ENCODE measurements at regions not wholly inside any gene's neighbourhood (a gene's known extent, or its start where the extent isn't known, plus 50 kb on each side); places are given as distances from the start of the nearest gene placed in this dataset.

DNA sequence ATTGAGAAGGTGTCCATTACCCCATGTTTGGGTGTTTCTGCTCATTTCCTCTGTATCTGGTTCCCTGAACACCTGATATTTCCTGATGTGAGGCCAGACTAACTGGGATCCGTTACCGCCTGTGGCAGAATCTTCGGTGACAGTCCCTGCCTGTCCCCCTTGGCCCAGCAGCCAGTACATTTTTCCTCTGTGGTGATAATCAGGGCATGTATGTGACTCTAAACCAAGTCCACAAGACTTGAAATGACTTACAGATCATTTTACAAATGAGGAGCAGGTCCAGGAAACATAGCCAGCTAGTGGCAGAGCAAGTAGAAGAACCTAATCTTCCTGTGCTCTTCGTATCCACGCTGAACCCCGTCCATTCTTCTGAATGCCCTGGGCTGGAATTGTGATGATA lies 143.5 kb upstream of the IPO9 start:
- DNase-seq: no peak
- Histone ChIP-seq H3K9me3 (no peaks in the 10 kb centered on the region), H3K36me3 (no peaks in the 10 kb centered on the region), H3K27me3 (no peaks in the 10 kb centered on the region), H3K4me1 (peaks cover 0 to 9% (median 0%) of the 10 kb centered on the region in 4 donors), H3K4me3 (no peak overlapping the region), H3K27ac (no peak overlapping the region)
- TF ChIP-seq, protein P1, sequence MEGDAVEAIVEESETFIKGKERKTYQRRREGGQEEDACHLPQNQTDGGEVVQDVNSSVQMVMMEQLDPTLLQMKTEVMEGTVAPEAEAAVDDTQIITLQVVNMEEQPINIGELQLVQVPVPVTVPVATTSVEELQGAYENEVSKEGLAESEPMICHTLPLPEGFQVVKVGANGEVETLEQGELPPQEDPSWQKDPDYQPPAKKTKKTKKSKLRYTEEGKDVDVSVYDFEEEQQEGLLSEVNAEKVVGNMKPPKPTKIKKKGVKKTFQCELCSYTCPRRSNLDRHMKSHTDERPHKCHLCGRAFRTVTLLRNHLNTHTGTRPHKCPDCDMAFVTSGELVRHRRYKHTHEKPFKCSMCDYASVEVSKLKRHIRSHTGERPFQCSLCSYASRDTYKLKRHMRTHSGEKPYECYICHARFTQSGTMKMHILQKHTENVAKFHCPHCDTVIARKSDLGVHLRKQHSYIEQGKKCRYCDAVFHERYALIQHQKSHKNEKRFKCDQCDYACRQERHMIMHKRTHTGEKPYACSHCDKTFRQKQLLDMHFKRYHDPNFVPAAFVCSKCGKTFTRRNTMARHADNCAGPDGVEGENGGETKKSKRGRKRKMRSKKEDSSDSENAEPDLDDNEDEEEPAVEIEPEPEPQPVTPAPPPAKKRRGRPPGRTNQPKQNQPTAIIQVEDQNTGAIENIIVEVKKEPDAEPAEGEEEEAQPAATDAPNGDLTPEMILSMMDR (IDR thresholded peaks at IDR 0.05): no peak
- no peak for TF ChIP-seq POLR2A (IDR thresholded peaks at IDR 0.05)
- intact Hi-C loops (cut with DNase I): no loop called here
- 79% methylated on average over 6 of the region's 6 CpGs for whole genome bisulfite sequencing (ENCODE audit: insufficient coverage, low coverage, low lambda C conversion rate, missing lambda C conversion rate)
- no peak for ATAC-seq

DNA sequence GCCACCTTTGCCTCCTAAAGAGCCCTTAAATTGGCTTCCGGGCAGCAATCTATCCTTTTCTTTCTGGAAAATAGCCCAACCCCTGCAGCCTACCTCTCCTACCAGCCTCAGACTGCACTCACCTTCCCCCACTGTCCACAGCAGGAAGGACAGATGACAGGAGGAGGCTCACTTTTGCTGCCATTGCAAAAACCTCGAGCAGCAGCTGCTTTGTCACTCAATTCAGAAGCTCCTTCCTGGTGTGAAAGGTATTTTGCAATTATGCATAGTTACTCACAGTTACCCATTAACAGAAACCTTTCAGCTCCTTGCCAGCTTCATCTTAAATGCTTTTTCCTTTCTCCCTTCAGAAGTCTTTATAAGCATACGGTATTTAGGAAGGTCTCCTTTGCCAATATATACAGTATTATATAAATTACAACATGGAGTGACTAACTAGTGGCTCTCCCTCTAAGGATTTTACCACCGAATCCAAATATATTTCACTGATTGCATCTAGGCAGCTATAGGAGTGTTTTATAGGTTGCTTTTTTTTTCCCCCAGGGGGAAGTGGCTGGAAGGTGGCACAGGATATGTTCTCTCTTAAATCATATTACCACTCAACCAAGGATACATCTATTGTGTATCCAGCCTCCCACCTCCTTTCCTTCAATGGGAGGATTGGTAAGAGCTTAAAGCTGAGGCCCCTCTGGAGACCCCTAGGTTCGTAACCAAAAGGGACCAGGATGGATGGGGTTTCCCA lies 142.1 kb upstream of the IPO9 start:
- 36% methylated on average over 5 of the region's 5 CpGs for WGBS (ENCODE audit: insufficient coverage, low coverage, low lambda C conversion rate, missing lambda C conversion rate)
- DNase-seq (no peak), ATAC-seq (peak; percentile 55 to 97 (median 62))
- Histone ChIP-seq H3K4me1 (peaks cover 0 to 9% (median 0%) of the 10 kb centered on the region in 4 donors), H3K9me3 (no peaks in the 10 kb centered on the region), H3K36me3 (no peaks in the 10 kb centered on the region), H3K4me3 (no peak overlapping the region), H3K27ac (no peak overlapping the region), H3K27me3 (no peaks in the 10 kb centered on the region)
- intact Hi-C loops (cut with DNase I): no loop called here
- TF ChIP-seq, protein P1 (IDR thresholded peaks at IDR 0.05): no peak
- TF ChIP-seq POLR2A (IDR thresholded peaks at IDR 0.05): no peak

DNA sequence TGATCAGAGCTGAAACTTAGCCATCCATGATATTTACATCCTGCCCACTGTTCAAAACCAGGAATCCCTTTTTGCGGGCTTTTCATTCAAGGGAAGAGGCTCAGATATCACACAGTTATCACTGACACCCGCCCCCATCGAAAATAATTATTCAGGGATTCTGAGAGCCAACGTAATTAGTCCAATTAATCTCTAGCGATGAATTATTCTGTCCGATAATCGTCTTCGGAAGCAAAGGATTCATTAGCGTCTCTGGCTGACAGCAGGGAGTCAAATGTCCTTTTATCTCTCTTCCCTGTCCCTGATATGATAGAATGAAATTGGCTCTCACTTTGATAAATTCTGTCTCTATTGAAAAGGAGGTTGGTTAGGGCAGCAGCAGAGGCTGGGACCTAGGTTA lies 140.4 kb upstream of the IPO9 start:
- no peak overlapping the region for H3K4me3 ChIP-seq
- intact Hi-C loops (cut with DNase I): no loop called here
- ATAC-seq (no peak), DNase-seq (no peak)
- TF ChIP-seq, protein P1 (IDR thresholded peaks at IDR 0.05): no peak
- no peak for TF ChIP-seq POLR2A (IDR thresholded peaks at IDR 0.05)
- no peaks in the 10 kb centered on the region for H3K9me3 ChIP-seq
- H3K27ac ChIP-seq: no peak overlapping the region
- H3K36me3 ChIP-seq: no peaks in the 10 kb centered on the region
- peaks cover 0 to 9% (median 0%) of the 10 kb centered on the region in 4 donors for H3K4me1 ChIP-seq
- H3K27me3 ChIP-seq: no peaks in the 10 kb centered on the region
- 92% methylated on average over 9 of the region's 9 CpGs for WGBS (ENCODE audit: insufficient coverage, low coverage, low lambda C conversion rate, missing lambda C conversion rate)

DNA sequence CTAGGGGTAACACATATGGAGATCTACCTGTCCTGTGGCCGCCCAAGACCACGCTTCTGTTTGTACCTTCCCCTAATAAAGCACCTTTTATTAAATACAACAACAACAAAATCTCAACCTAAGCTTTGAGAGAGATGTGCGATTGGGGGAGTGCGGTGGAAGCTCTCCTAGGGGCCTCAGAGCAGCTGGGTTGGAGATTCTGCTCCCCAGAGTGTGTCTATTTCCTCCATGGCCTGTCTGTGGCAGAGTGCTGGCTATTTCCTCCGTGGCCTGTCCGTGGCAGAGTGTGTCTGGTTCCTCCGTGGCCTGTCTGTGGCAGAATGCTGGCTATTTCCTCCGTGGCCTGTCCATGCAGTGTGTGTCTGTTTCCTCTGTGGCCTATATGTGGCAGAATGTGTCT lies 139.3 kb upstream of the IPO9 start:
- peaks cover 0 to 9% (median 0%) of the 10 kb centered on the region in 4 donors for H3K4me1 ChIP-seq
- no peaks in the 10 kb centered on the region for H3K36me3 ChIP-seq
- intact Hi-C loops (cut with DNase I): no loop called here
- no peak overlapping the region for H3K4me3 ChIP-seq
- TF ChIP-seq POLR2A (IDR thresholded peaks at IDR 0.05): no peak
- TF ChIP-seq, protein P1 (IDR thresholded peaks at IDR 0.05): no peak
- 96% methylated on average over 4 of the region's 8 CpGs for WGBS (ENCODE audit: insufficient coverage, low coverage, low lambda C conversion rate, missing lambda C conversion rate)
- DNase-seq: no peak
- ATAC-seq: no peak
- no peak overlapping the region for H3K27ac ChIP-seq
- H3K9me3 ChIP-seq: no peaks in the 10 kb centered on the region
- no peaks in the 10 kb centered on the region for H3K27me3 ChIP-seq

Data from right lobe of liver (tissue), 6 donors.